SH-SY5Y (cell line): ENCODE measurements at regions not wholly inside any gene's neighbourhood (a gene's known extent, or its start where the extent isn't known, plus 50 kb on each side); places are given as distances from the start of the nearest gene placed in this dataset.

ENCODE experiments used
- GATA2 ChIP-seq: IDR thresholded peaks from 2 replicates; pipeline ENCODE4 v1.6.1; 2011; ENCODE audit warnings: mild to moderate bottlenecking, low read depth, low read length
- GATA3 ChIP-seq: IDR thresholded peaks from 2 replicates; pipeline ENCODE4 v1.6.1; 2011; ENCODE audit warnings: low read depth, mild to moderate bottlenecking, low read length, moderate library complexity

DNA sequence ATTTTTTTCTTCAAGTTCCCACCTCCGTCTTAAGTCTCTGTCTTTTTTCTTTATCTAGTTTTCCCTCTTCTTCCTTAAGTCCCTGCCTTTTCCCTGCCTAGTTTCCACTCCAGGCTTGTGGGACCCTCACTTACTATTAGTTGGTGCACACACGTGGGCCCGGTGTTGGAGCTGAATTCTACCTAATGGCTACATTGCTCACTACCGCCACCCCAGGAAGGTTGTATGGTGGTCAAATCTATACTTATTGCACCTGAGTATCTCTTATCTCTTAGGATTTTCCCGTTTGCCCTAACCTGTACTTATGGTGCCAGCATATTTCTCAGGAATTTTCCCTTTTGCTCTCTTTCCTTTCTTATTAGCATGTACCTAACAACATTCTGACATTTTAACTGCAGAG lies 692.8 kb downstream of the EPM2A start:
- TF ChIP-seq GATA2 (no peak), GATA3 (no peak)
